ENCODE measurements at regions not wholly inside any gene's neighbourhood (a gene's known extent, or its start where the extent isn't known, plus 50 kb on each side); places are given as distances from the start of the nearest gene placed in this dataset.

GRCh38 chr7:46566097-46566774, 645.2 kb upstream of the IGFBP3 start:
- FAIRE-seq, result no peak
- no peak for TF ChIP-seq RAD21 (IDR thresholded peaks at IDR 0.05 in 1 of 2, conservative IDR thresholded peaks at IDR 0.05 in 1 of 2; ENCODE audit: low read depth in 2 of 2, low read length in 2 of 2)
- no peak for TF ChIP-seq RBBP5 (IDR thresholded peaks at IDR 0.05; ENCODE audit: borderline replicate concordance, low read depth, low read length)
- no peak for TF ChIP-seq SIX5 (IDR thresholded peaks at IDR 0.05; ENCODE audit: low read depth, low read length)
- TF ChIP-seq RNF2 (IDR thresholded peaks at IDR 0.05; ENCODE audit: borderline replicate concordance, low read depth, low read length, missing control alignments, poor library complexity, severe bottlenecking), result no peak
- TF ChIP-seq SP1 (IDR thresholded peaks at IDR 0.05; ENCODE audit: low read depth, low read length), result no peak
- no peak for TF ChIP-seq CEBPB (IDR thresholded peaks at IDR 0.05; ENCODE audit: low read depth, low read length)
- TF ChIP-seq FOSL1 (IDR thresholded peaks at IDR 0.05; ENCODE audit: insufficient read depth, low read depth, low read length), result no peak
- no peak for TF ChIP-seq SP4 (IDR thresholded peaks at IDR 0.05; ENCODE audit: low read length)
- TF ChIP-seq CREB1 (IDR thresholded peaks at IDR 0.05), result no peak
- no peak for TF ChIP-seq CBX5 (IDR thresholded peaks at IDR 0.05; ENCODE audit: low read depth, low read length)
- no peak for TF ChIP-seq SIRT6 (IDR thresholded peaks at IDR 0.05; ENCODE audit: low read length)
- TF ChIP-seq HDAC6 (IDR thresholded peaks at IDR 0.05; ENCODE audit: low read depth, low read length), result no peak
- no peak for TF ChIP-seq CBX8 (IDR thresholded peaks at IDR 0.05; ENCODE audit: borderline replicate concordance, low read depth, low read length)
- TF ChIP-seq KDM5A (IDR thresholded peaks at IDR 0.05; ENCODE audit: low read length), result no peak
- TF ChIP-seq BCL11A (IDR thresholded peaks at IDR 0.05; ENCODE audit: low read depth in 2 of 2, low read length in 2 of 2), result no peak

More at GRCh38 chr7:46566097-46566774, 645.2 kb upstream of the IGFBP3 start:
- Histone ChIP-seq H2BK12ac (ENCODE audit: low read depth, low read length) (no peak overlapping the region), H3K36me3 (ENCODE audit: control insufficient read depth in 2 of 4, insufficient read depth in 4 of 4, low read length in 3 of 4) (no peaks in the 10 kb centered on the region), H2AFZ (ENCODE audit: low read length) (no peak overlapping the region), H2BK15ac (ENCODE audit: low read length) (no peak overlapping the region), H2BK20ac (ENCODE audit: low read length) (no peak overlapping the region), H4K91ac (replicated peaks; ENCODE audit: insufficient read length, low read length) (no peak overlapping the region), H3K27ac (ENCODE audit: low read depth, low read length) (no peak overlapping the region), H3K4ac (replicated peaks; ENCODE audit: insufficient read length, low read depth, low read length) (no peak overlapping the region), H3K56ac (replicated peaks; ENCODE audit: insufficient read length, low read depth, low read length) (no peak overlapping the region), H3K4me3 (ENCODE audit: extremely low read depth in 1 of 4, insufficient read depth in 2 of 4, low read depth in 3 of 4, low read length in 4 of 4) (no peak overlapping the region), H4K8ac (ENCODE audit: extremely low read depth, insufficient read depth, low read length) (no peak overlapping the region), H2AK5ac (ENCODE audit: low read depth, low read length) (no peak overlapping the region), H3K27me3 (replicated peaks in 1 of 4; ENCODE audit: control insufficient read depth in 3 of 4, extremely low read depth in 1 of 4, insufficient read depth in 3 of 4, low read length in 3 of 4) (no peaks in the 10 kb centered on the region), H4K5ac (ENCODE audit: insufficient read length, low read depth, low read length) (no peak overlapping the region), H3K4me1 (replicated peaks in 1 of 4; ENCODE audit: control insufficient read depth in 3 of 4, insufficient read depth in 4 of 4, low read length in 3 of 4) (no peaks in the 10 kb centered on the region), H3K9me3 (ENCODE audit: insufficient read depth in 2 of 2, low read depth in 1 of 2, low read length in 1 of 2) (no peaks in the 10 kb centered on the region), H3K79me1 (ENCODE audit: low read depth, low read length) (no peaks in the 10 kb centered on the region), H3K79me2 (ENCODE audit: control insufficient read depth in 1 of 2, insufficient read depth in 2 of 2, low read length in 2 of 2) (no peaks in the 10 kb centered on the region), H4K20me1 (replicated peaks in 1 of 2; ENCODE audit: control insufficient read depth in 1 of 2, insufficient read depth in 2 of 2, low read length in 2 of 2) (no peaks in the 10 kb centered on the region), H3K4me2 (ENCODE audit: insufficient read depth in 1 of 2, low read depth in 2 of 2, low read length in 2 of 2) (no peak overlapping the region), H2BK120ac (replicated peaks; ENCODE audit: low read depth, low read length) (no peak overlapping the region), H2BK5ac (ENCODE audit: low read depth, low read length) (no peak overlapping the region), H3K23ac (ENCODE audit: insufficient read length) (no peak overlapping the region), H3K23me2 (ENCODE audit: low read depth, low read length) (no peaks in the 10 kb centered on the region), H3K18ac (ENCODE audit: extremely low read depth, low read length) (no peak overlapping the region), H3K14ac (ENCODE audit: insufficient read length) (no peak overlapping the region), H3K9ac (replicated peaks in 1 of 4; ENCODE audit: extremely low read depth in 1 of 4, low read depth in 3 of 4, low read length in 3 of 4) (no peak overlapping the region)
- ChIA-PET CTCF (ENCODE audit: partially characterized antibody) (no interaction called here), POLR2A (ENCODE audit: partially characterized antibody) (no interaction called here)
- WGBS, 2 experiments (ENCODE audit: extremely low coverage in 1 of 2, insufficient coverage in 1 of 2, insufficient read length in 1 of 2, insufficient replicate concordance in 2 of 2, low coverage in 1 of 2, low lambda C conversion rate in 2 of 2, missing lambda C conversion rate in 1 of 2), result 90% methylated on average over 4 of the region's 4 CpGs; no CpG with 5 or more reads in 1 of the 2 experiments
- no peak for DNase-seq (ENCODE audit: low read depth in 1 of 2, low spot score in 2 of 2)

Measured in H1 (cell line).